ENCODE measurements at regions not wholly inside any gene's neighbourhood (a gene's known extent, or its start where the extent isn't known, plus 50 kb on each side); places are given as distances from the start of the nearest gene placed in this dataset.

DNA sequence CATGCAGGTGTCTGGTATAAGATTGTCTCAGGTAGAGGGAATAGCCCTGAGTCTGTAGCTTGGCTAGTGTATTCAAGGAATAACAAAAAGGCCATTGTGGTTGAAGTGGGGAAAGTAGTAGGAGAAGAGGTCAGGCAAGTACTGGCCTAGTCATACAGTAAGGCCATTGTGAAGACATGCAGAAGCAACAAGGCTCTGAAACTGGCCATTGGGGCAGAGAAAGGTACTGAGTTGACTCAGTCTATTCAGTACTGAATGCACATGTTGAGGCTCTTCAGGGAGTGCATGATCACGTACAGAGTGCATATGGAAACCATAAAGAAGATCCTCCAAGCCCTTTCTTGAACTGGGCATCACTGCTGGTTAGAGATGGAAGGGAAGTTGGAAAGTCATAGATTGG, 477.6 kb downstream of the SOX6 start:
- no peak overlapping the region for H3K4me3 ChIP-seq (ENCODE audit: low read depth, low read length)
- no peak for DNase-seq (ENCODE audit: low read depth)
- TF ChIP-seq, protein P1, sequence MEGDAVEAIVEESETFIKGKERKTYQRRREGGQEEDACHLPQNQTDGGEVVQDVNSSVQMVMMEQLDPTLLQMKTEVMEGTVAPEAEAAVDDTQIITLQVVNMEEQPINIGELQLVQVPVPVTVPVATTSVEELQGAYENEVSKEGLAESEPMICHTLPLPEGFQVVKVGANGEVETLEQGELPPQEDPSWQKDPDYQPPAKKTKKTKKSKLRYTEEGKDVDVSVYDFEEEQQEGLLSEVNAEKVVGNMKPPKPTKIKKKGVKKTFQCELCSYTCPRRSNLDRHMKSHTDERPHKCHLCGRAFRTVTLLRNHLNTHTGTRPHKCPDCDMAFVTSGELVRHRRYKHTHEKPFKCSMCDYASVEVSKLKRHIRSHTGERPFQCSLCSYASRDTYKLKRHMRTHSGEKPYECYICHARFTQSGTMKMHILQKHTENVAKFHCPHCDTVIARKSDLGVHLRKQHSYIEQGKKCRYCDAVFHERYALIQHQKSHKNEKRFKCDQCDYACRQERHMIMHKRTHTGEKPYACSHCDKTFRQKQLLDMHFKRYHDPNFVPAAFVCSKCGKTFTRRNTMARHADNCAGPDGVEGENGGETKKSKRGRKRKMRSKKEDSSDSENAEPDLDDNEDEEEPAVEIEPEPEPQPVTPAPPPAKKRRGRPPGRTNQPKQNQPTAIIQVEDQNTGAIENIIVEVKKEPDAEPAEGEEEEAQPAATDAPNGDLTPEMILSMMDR (IDR thresholded peaks at IDR 0.05; ENCODE audit: low read depth, low read length, missing control alignments): no peak

DNA sequence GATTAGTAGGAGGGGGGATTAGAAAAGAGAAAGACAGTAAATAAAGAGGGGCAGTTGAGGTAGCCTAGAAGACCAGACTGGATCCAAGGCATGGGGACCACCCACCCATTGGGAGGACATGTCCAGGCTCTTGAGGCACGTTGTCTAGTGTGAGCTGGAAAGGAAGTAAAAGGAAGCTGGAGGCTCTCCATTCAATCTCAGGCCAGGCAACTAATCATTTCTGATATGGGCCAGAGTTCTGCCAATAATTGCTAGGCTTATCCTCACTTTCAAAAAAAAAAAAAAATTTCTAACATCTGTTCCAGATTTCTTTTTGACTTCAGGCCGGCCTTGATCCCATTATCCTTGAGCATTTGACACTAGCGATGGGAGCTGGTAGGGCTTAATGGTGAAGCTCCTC, 476.1 kb downstream of the SOX6 start:
- no peak for DNase-seq (ENCODE audit: low read depth)
- H3K4me3 ChIP-seq (ENCODE audit: low read depth, low read length): no peak overlapping the region
- TF ChIP-seq, protein P1 (IDR thresholded peaks at IDR 0.05; ENCODE audit: low read depth, low read length, missing control alignments): no peak

DNA sequence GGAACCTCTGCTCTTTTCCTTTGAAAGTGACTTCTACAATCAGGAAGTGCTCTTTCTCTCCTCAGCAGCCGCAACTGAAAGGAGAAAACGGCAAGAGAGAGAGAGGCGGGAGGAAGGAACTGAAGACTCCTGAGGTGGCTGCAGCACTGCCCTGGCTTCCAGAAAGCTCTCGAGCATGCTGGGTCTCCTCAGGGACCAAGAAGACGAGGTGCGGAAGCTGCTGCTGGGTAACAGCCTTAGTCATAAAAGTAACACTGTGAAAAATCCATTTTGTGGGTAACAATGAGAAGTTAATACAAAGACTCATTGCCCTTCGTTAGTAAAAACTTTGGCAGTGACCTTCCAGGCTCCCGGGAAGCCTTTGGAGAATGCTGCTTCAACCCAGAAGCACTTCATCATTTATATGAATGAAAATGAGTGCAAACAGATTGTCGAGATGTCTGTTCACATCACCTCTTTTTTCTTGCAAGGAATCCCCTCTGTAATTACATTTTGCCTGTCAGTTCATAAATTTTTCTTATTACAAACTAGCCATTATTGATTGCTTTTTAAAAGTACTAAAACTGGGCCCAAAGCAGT, 473.4 kb downstream of the SOX6 start:
- DNase-seq (ENCODE audit: low read depth): no peak
- H3K4me3 ChIP-seq (ENCODE audit: low read depth, low read length): no peak overlapping the region
- TF ChIP-seq, protein P1 (IDR thresholded peaks at IDR 0.05; ENCODE audit: low read depth, low read length, missing control alignments): no peak

DNA sequence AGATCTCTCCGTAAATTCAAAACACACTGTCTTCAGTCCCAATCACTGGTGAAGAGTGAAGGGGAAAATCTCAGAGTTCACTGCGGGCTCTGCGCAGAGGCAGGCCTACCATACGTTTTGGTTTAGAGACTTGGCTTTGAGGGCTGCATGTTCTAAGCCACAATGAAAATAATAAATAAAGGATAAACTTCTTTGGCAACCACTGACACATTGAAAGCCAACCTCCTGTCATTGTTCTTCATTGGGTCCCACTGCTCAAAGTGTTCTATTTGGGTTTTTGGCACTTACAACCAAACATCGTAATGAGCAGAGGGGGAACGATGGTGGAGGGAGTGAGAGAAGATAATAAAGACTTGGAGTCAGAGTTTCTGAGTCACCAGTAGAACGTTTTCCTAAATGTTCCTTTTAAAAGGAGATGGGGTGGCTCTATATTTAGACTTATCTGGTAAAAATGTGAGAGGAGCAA, 472.9 kb downstream of the SOX6 start:
- DNase-seq (ENCODE audit: low read depth): no peak
- H3K4me3 ChIP-seq (ENCODE audit: low read depth, low read length): no peak overlapping the region
- TF ChIP-seq, protein P1 (IDR thresholded peaks at IDR 0.05; ENCODE audit: low read depth, low read length, missing control alignments): no peak

DNA sequence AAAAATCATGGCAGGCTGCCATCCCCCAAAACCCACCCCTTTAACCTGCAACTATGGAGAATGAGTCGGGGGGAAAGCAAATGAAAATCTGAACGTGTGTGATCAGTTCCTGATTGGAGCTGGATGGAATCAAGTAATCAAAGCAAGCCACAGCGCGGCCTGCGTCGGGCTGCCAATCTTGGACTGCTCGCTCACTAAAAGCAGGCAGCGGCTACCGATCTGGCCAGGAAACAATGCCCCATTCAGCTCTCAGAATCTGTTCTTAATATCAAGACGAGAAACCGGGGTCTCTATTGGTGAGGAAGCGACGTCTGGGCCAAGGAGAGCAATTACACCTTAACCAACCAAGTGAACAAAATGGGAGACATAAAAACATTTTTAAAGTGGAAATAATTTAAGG, 472.2 kb downstream of the SOX6 start:
- TF ChIP-seq, protein P1 (IDR thresholded peaks at IDR 0.05; ENCODE audit: low read depth, low read length, missing control alignments): no peak
- no peak overlapping the region for H3K4me3 ChIP-seq (ENCODE audit: low read depth, low read length)
- DNase-seq (ENCODE audit: low read depth): no peak

DNA sequence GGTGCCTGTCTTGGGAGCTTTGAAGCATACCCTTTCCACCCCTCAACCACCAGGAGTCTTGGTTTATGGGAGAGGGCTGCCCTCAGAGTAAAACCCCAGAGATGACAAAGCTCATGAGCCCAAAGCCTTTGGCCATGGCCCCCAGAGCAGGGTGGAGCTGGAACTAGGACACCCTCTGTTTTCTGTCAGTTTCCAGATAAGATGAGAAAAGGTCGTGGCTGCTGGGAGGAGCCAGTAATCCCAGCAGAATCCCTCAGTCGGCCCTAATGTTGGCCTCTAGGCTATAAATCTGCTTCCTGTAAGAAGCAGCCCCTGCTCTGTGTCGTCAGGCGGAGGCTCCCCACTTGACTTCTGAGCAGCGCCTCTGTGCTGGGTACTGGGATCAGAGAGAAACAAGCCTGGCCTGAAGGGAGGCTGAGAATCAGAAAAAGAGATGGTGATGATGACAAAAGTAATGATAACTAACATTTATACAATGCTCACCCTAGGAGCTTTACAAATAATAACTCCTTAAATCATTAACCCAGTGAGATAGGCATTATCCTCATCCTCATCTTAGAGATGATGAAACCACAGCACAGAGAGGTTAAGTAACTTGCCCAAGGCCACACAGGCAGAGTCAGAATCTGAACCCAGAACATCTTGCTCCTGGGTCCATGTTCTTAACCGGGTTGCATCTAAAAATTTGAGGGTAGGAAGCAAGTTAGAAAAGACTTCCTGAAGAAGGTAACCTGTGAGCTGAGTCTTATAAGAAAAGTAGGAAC, 471.4 kb downstream of the SOX6 start:
- no peak overlapping the region for H3K4me3 ChIP-seq (ENCODE audit: low read depth, low read length)
- TF ChIP-seq, protein P1 (IDR thresholded peaks at IDR 0.05; ENCODE audit: low read depth, low read length, missing control alignments): no peak
- no peak for DNase-seq (ENCODE audit: low read depth)
